ENCODE measurements at regions not wholly inside any gene's neighbourhood (a gene's known extent, or its start where the extent isn't known, plus 50 kb on each side); places are given as distances from the start of the nearest gene placed in this dataset.
"Not testable (repeated sequence)": the region's sequence is repeated elsewhere in the genome, so short reads cannot be mapped to it uniquely, and the experiment has no call there.

DNA sequence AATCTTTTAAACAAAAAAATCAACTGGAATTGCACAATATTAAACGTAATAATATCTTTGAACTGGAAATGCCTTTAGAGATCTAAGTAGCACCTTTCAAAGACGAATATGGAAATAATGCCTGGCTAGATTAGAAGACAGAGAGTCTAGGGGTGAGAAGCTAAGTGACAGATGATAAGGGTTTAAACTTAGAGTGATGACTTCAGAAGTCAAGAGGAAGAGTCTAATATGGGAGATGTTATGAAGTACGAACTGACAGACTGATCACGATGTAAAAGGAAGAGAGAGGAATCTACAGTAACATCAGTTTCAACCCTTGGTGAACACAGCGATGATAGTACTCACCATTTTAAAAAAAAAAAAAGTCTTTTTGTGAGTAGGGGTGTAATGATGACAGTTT lies 57.9 kb downstream of the HINT1 start:
- no peak for DNase-seq (ENCODE audit: low read depth)

DNA sequence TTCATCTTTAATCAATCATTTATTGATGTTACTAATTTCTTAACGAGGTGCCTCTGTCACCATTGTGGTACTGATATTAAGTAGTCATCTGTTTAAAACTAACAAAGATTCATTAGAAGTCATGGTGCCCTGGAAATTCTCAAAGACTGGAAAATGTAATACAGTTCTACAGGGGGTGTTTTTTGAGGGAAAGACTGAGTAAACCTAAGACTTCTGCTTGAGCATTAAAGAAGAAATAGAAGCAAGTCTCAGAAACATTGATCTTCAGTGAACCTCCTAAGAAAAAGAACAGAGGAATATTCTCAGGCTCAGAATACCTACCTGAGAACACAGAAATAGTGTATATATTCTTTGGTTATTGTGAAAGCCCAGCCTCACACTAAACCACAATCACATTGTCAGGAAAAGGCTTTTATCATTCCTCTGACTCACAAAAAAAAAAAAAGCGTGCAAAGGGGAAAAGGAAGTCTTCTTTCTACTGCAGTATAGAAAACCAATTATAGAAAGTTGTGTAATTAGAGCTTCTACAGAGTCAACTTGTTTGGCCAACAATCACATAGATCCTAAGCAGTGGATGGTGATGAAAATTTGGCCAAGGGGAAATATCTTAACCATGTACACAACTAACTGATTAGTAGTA lies 60.8 kb downstream of the HINT1 start:
- no peak for DNase-seq (ENCODE audit: low read depth)

GRCh38 chr5:131096774-131097710 lies 68.0 kb downstream of the HINT1 start:
- peak; percentile 47 for DNase-seq (ENCODE audit: low read depth)

DNA sequence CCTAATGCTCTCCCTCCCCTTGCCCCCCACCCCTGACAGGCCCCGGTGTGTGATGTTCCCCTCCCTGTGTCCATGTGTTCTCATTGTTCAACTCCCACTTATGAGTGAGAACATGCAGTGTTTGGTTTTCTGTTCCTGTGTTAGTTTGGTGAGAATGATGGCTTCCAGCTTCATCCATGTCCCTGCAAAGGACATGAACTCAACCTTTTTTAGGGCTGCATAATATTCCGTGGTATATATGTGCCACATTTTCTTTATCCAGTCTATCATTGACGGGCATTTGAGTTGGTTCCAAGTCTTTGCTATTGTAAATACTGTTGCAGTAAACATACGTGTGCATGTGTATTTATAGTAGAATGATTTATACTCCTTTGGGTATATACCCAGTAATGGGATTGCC lies 69.5 kb downstream of the HINT1 start:
- not testable (repeated sequence) for DNase-seq (ENCODE audit: low read depth)

DNA sequence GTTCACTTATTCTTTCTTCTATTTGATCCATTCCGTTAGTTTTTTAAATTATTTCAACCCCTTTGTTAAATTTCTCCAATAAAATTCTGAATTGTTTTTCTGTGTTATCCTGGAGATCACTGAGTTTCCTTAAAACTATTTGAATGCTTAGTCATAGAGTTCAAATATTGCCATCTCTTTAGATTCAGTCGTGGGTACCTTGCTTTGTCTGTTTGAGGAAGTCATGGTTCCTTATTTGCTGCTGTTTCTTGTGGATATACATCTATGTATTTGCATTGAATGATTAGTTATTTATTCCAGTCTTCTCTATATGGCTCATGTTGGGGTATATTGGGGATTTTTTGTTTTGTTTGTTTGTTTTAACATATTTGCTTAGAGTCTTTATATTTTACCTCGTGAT lies 80.6 kb downstream of the HINT1 start:
- no peak for DNase-seq (ENCODE audit: low read depth)

DNA sequence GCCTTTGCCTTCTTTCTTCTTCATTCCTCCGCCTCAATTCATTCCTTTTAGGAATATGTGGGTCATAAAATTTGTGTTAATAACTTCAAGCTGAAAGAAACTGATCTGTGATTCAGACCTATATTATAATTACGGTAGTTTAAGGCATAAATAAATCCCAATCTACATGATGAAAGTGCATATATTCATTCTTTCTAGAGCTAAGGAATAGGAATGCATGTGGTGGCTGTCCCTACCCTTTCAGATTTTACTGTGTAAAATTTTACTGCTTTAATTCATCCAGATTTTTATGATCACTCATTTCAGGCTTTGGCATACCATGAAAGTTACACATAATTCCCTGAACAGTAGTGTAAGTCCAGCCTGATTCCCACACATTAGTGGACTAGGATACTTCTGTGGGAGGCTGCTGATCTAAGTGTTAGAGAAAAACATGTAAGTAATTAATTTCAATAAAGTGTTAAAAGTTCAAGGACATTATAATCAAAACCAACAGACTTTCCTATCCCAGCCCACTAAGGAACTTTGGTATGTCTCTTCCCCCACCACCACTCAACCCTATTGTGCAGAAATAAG lies 83.1 kb downstream of the HINT1 start:
- peak; percentile 21 for DNase-seq (ENCODE audit: low read depth)

GRCh38 chr5:131081374-131081773 lies 83.7 kb downstream of the HINT1 start:
- DNase-seq (ENCODE audit: low read depth) = peak; percentile 88

GRCh38 chr5:131079232-131079631 lies 85.8 kb downstream of the HINT1 start:
- DNase-seq (ENCODE audit: low read depth) = no peak

DNA sequence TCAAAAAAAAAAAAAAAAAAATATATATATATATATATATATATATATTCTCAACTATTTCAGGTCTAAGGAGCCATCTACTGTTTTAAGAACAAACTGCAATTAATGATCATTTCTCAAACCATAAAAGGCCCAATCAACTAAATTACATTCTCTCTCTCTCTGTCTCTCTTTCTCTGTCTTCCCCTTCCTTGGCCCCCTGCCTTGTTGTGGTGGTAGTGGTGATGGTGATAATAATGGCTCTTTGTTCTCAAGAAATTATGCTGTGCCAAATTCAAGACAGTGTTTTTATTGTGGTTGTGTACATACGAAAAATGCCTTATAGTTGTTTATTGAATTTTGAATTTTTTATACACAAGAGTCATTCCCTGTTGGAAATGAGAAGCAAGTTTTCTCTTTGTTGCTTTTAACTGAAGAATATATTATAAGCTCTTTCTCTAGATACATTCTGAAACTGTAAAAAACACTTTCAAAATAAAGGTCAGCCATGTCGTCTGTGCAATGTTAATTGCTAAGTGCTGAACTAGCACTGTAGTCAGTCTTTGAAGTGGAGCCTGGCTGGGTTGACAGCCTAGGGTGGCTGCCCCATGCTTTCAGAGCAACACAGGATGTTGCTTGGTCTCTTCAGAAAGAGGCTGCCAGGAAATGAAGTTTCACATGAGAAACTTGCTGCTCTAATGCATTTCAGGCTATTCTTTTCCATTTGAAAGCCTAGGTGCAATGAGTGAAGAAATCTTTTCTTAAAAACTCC lies 96.0 kb downstream of the HINT1 start:
- no peak for DNase-seq (ENCODE audit: low read depth)

- DNase-seq (ENCODE audit: low read depth) = no peak
Observed at GRCh38 chr5:131068076-131068475, 97.0 kb downstream of the HINT1 start.

GRCh38 chr5:131067636-131068035 lies 97.4 kb downstream of the HINT1 start:
- DNase-seq (ENCODE audit: low read depth) = no peak

GRCh38 chr5:131064669-131065371 lies 100.2 kb downstream of the HINT1 start:
- no peak for DNase-seq (ENCODE audit: low read depth)

DNA sequence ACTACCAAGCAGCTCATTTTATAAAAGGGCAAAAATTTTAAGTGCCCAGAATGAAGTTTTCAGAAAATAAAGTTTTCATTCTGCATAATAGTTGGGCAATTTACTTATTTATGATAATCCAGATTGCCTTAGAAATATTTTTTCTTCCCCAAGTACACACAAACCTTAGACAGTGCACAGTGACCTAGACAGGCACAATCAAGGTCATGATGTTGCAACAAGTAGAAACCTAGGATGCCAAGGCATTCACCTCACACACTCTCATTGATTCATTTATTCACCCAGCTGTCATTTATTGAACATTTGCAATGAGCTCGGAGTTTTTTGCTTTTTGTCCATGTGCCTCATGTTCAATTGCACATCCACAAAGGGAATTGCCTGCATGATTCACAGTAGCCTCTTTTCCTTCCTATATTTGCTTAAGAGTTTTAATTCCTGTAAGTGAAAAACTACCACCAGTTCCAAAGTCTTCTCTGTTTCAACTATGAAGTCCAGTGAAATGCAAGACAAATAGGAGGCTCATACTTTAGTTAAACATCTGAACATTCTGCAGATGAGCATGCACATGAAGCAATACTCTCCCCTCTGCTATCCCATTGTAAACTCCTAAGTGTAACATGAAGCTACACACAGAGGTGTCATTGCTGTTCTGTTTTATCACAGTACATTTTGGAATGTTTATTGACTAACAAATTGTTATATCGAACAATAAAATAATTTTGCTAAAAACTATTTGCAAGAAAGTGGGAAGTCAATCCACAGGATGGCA lies 122.9 kb downstream of the HINT1 start:
- DNase-seq (ENCODE audit: low read depth) = no peak

DNA sequence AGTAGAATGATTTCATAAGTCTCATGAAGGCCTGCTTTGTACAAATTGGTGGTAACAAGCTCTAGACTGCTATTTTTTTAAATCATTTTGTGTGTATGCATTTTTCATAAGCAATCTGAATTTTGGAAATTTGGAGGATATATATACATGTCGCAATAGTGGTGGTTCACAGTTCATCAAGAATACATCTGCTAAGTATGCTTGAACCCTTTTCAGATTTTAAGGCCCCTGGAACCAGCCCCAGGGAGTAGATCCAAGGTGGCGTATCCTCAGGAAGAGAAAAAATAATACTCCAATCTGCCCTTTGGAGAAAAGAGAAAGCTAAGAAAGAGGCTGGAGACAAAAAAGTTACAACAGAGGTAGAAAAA lies 141.6 kb downstream of the HINT1 start:
- DNase-seq (ENCODE audit: low read depth) = no peak

DNA sequence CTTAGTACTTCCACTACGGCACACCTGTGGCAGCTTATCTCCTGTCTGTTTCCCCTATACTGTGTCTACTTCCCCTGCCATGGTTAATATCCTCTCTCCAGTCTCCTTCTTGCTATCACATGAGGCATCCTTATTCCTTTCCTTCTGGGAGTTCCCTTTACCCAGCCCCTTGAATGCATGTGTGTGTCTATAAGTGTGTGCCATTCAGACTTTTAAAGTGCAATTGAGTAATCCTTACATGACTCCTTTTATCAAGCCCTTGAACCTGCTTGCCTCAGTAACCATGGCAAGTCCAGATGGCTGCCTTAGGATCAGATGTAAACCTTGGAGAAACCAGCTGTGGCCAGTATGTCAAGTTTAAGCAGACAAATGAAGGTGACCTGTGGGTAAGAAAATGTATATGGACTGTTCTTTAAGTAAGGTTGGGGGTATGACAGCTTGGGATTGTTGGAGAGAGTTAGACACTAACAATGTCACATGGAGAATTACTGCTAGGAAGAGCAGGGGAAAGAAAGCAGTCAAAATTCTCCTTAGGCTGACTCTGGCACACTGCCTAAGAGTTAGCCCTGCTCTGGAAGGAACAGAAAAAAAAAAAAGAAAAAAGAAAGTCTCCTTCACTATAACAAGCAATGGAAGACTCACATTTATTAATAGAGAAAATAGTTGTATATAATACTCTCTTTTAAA lies 142.1 kb downstream of the HINT1 start:
- no peak for DNase-seq (ENCODE audit: low read depth)

DNA sequence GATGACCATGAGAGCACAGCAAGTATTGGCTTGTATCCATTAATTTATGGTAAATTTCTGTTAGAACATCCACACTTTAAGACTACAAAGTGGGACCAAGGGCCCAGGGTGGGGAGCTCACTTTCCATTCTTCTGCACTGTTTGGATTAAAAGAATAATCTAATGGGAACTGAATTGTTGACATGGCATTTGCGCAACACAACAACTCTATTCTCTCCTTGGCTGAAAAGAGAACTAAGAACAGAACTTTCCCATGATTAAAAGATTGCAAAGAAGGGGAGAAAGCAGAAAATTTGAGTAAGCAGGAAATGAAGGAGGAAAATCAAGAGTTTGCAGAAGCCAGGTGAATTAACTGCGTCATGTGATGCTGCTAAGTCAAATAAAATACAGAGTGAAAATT lies 143.4 kb downstream of the HINT1 start:
- no peak for DNase-seq (ENCODE audit: low read depth)

DNA sequence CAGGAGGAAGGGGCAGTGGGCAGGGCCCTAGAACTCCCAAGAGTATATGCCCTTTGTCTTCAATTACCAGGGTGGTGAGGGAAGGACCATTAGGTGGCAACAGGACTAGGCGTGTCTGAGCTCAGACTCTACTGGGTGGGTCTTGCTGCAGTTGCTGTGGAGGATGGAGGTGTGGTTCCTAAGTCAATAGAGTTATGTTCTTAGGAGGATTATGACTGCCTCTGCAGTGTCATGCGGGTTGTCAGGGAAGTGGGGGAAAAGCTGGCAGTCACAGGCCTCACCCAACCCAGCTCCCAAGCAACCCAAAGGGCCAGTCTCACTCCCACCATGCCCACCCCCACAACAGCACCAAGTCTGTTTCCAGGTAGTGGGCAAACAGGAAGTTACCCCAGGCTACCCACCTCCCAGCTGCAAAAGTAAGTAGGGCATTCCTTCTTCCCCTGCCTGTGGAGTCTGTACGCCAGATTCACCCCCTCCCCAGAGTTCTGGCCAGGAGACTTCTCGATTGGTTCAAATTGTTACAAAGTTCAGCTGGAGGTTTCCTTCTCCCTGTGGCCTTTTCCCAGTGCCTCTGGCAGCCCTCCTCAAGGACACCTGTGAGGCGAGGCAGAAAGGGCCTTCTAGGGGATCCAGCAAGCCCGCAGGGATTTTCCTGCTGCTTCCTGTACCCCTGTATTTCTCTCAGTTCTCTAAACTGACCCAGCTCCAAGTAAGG lies 145.3 kb downstream of the HINT1 start:
- DNase-seq (ENCODE audit: low read depth) = no peak

DNA sequence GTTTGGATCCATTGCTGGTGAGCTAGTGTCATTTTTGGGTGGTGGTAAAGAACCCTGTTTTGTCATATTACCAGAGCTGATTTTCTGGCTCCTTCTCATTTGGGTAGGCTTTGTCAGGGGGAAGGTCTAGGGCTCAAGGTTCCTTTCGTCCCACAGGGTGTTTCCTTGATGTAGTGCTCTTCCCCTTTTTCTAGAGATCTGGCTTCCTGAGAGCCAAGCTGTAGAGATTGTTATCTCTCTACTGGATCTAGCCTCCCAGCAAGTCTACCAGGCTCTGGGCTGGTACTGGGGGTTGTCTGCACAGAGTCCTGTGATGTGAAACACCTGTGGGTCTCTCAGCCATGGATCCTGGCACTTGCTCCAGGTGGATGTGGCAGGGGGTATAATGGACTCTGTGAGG lies 145.9 kb downstream of the HINT1 start:
- DNase-seq (ENCODE audit: low read depth) = no peak

DNA sequence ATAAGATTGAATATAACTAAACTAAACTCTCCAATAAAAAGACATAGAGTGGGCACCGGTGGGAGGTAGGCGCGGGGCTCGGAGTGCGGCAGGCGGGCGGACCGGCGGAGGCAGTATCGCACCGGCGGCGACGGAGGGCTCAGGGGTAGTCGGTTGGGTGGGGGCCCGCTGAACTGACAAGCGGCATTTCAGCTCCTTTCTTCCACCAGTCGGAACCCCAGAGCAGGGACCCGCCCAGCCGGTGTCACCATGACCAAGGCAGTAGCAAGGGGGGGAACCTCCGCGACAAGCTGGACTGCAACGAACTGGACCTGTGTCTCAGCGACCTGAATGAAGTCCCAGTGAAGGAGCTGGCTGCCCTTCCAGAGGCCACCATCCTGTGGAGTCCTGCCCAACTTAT lies 156.7 kb downstream of the HINT1 start:
- no peak for DNase-seq (ENCODE audit: low read depth)

Measured in fibroblast of gingiva (primary cell).